DMS153 (cell line): ENCODE measurements at regions not wholly inside any gene's neighbourhood (a gene's known extent, or its start where the extent isn't known, plus 50 kb on each side); places are given as distances from the start of the nearest gene placed in this dataset.
A peak's percentile ranks its signal among the peaks of the same experiment; 100 is the strongest.
"Not testable (repeated sequence)": the region's sequence is repeated elsewhere in the genome, so short reads cannot be mapped to it uniquely, and the experiment has no call there.

Experiments used
- DNase-seq: peaks from one replicate; lab custom pipeline; 2025; lab: John Stamatoyannopoulos, UW

- DNase-seq: no peak
Observed at GRCh38 chr1:208950206-208950605, 633.3 kb upstream of the CAMK1G start.

GRCh38 chr1:208951026-208951525 is 632.4 kb upstream of the CAMK1G start:
- DNase-seq: no peak

GRCh38 chr1:208951908-208952307 is 631.6 kb upstream of the CAMK1G start:
- peak; percentile 87 for DNase-seq

- no peak for DNase-seq
Observed at GRCh38 chr1:208962867-208963266, 620.6 kb upstream of the CAMK1G start.

- no peak for DNase-seq
Observed at GRCh38 chr1:208965351-208965750, 618.2 kb upstream of the CAMK1G start.

GRCh38 chr1:208967334-208967733 is 616.2 kb upstream of the CAMK1G start:
- DNase-seq: no peak

- no peak for DNase-seq
Observed at GRCh38 chr1:208974717-208975116, 608.8 kb upstream of the CAMK1G start.

- no peak for DNase-seq
Observed at GRCh38 chr1:208975456-208975855, 608.1 kb upstream of the CAMK1G start.

GRCh38 chr1:208977012-208977411 is 606.5 kb upstream of the CAMK1G start:
- no peak for DNase-seq

- DNase-seq: no peak
Observed at GRCh38 chr1:208977638-208978256, 605.8 kb upstream of the CAMK1G start.

GRCh38 chr1:208979776-208980175 is 603.7 kb upstream of the CAMK1G start:
- DNase-seq: no peak

- DNase-seq: no peak
Observed at GRCh38 chr1:208980605-208981004, 602.9 kb upstream of the CAMK1G start.

- no peak for DNase-seq
Observed at GRCh38 chr1:208985231-208985630, 598.3 kb upstream of the CAMK1G start.

- DNase-seq: peak; percentile 72
Observed at GRCh38 chr1:208988811-208989222, 594.7 kb upstream of the CAMK1G start.

- DNase-seq: no peak
Observed at GRCh38 chr1:208990456-208990855, 593.1 kb upstream of the CAMK1G start.

GRCh38 chr1:208997053-208997452 is 586.5 kb upstream of the CAMK1G start:
- DNase-seq: not testable (repeated sequence)

- DNase-seq: no peak
Observed at GRCh38 chr1:208997726-208998312, 585.7 kb upstream of the CAMK1G start.

GRCh38 chr1:209008586-209008985 is 574.9 kb upstream of the CAMK1G start:
- DNase-seq: no peak

- no peak for DNase-seq
Observed at GRCh38 chr1:209010475-209011230, 572.9 kb upstream of the CAMK1G start.

GRCh38 chr1:209012443-209013196 is 570.9 kb upstream of the CAMK1G start:
- DNase-seq: peak; percentile 92

- DNase-seq: no peak
Observed at GRCh38 chr1:209015092-209015491, 568.4 kb upstream of the CAMK1G start.

- no peak for DNase-seq
Observed at GRCh38 chr1:209021622-209022021, 561.9 kb upstream of the CAMK1G start.
